HG02610 (cell line): ENCODE measurements at regions not wholly inside any gene's neighbourhood (a gene's known extent, or its start where the extent isn't known, plus 50 kb on each side); places are given as distances from the start of the nearest gene placed in this dataset.

Experiments used
- ATAC-seq: cut with Tn5 transposase; IDR thresholded peaks from one replicate; pipeline ENCODE4 v1.9.1; 2021; ENCODE audit warnings: mild to moderate bottlenecking, moderate library complexity; ENCODE audit not compliant: unreplicated experiment

- ATAC-seq = no peak
These were observed 336.4 kb downstream of the FOXG1 start for GRCh38 chr14:29102996-29103395.

DNA sequence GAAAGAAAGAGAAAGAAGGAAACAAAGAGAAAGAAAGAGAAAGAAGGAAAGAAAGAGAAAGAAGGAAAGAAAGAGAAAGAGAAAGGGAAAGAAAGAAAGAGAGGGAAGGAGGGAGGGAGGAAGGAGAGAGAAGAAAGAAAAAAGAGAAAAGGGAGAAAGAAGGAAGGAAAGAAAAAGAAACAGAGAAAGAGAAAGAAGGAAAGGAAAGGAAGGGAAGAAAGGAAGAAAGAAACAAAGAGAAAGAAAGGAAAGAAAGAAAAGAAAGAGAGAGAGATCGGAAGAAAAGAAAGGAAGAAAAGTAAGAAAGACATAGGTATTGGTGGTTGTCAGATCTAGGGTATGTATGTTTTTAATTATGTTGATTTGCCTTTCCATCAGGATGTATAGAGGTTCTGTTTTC lies 342.3 kb downstream of the FOXG1 start:
- ATAC-seq = no peak

- no peak for ATAC-seq
These were observed 343.0 kb downstream of the FOXG1 start for GRCh38 chr14:29109589-29109988.

DNA sequence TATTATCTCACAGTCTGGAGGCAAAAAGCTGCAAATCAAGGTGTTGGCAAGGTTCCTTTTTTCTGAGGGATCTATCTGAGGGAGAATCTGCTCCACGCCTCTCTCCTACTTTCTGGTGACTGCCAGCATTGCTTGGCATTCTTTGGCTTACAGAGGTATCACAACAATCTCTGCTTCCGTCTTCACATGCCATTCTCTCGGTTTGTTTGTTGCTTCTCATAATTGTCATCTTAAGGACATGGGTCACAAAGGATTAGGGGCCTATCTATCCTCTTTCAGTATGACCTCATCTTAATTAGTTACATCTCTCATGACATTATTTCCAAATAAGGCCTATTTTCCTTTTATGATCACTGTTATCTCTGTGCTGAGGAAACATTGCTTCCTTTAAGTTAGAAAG lies 345.0 kb downstream of the FOXG1 start:
- ATAC-seq = no peak

DNA sequence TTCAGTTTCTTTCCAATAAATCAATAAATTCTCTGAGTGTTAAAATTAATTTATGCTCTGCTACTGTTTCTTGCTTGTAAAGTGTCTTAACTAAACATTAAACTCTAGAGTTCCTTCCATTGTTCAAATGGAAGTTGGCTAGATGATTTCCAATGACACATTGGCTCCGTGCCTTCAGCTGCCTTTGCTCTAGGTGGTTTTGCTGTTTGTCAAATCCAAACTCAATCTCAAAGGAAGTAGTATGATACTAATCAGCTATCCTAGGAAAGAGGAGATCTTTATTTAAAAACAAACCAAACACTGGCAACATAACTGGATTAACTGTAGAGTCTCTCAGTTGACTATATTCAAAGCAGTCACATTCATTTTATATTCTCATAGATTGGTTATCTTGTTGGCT lies 356.4 kb downstream of the FOXG1 start:
- no peak for ATAC-seq

DNA sequence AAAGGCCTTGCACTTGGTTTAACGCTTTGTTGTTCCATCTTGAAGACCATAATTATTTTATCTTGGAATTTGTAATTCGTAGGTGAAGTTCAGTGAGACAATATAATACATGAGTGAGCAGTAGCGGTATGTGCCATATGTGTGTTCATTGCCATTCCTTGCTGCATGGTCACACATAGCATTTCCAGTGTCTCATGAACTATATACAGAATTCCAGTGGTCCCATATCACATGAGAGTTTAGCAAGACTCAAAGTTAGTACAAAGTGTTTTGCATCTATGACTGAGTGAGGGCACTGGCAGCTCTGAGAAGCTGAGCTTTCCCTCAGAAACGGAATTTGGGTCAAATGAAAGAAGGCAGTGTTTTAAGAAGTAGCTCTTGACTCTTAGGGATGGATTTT lies 359.8 kb downstream of the FOXG1 start:
- ATAC-seq = no peak

DNA sequence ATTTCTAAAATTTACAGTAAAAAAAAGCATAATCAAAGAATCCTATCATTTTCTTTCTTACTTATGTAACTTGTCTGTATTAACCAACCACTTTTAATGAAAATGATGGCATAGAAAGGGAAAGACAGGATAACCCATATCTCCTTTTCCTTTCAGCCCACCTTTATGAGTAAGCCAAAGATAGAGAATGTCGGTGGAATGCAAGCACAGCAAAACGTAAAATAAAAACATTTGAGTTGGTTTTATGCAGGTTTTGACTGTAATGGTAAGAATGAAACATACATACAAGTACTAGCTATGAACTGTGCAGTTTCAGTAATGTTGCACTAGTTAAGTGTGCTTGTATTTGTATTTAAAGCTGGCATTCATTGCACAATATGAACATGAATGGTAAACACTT lies 360.3 kb downstream of the FOXG1 start:
- no peak for ATAC-seq

- ATAC-seq = no peak
These were observed 373.4 kb downstream of the FOXG1 start for GRCh38 chr14:29140016-29140415.

- no peak for ATAC-seq
These were observed 378.0 kb downstream of the FOXG1 start for GRCh38 chr14:29144621-29145020.

DNA sequence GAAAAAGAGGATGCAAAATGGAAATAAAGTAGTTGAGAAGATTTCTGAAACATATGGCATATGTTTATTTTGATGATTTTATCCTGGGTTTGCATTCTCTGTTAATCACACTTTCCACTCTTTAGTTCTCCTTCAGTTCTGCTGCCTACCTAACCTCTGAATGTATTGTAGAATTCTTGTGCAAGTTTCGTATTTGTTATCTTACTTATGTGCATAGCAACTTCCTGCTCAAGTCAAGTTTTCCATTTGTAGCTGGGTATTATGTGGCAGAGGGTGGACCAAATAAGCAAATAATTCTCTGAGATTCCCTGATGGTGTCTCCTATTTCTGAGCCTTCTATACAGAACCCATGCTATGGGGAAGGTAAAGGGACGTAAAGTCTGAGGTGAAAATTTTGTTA lies 381.6 kb downstream of the FOXG1 start:
- ATAC-seq = no peak

DNA sequence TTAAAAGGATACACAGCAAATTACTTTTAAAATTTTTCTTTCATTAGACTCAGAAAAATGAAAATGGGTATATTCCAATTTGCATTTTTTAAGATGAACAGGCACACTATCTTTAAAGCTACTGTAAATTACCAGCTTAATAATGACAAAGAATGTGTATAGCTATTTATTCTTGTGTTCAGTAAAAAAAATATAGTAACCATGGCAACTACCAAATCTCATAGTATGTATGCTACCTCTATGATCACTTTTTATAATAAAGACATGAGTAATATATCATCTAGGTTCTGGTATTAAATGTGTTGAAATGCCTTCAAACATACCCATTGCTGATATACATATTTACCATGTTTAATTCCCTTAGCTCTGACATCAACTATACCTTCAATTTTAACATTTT lies 383.2 kb downstream of the FOXG1 start:
- ATAC-seq = no peak

GRCh38 chr14:29150659-29151058 lies 384.1 kb downstream of the FOXG1 start:
- no peak for ATAC-seq

GRCh38 chr14:29156096-29156495 lies 389.5 kb downstream of the FOXG1 start:
- ATAC-seq = no peak

GRCh38 chr14:29161593-29161992 lies 395.0 kb downstream of the FOXG1 start:
- ATAC-seq = no peak

GRCh38 chr14:29163109-29163508 lies 396.5 kb downstream of the FOXG1 start:
- ATAC-seq = no peak

DNA sequence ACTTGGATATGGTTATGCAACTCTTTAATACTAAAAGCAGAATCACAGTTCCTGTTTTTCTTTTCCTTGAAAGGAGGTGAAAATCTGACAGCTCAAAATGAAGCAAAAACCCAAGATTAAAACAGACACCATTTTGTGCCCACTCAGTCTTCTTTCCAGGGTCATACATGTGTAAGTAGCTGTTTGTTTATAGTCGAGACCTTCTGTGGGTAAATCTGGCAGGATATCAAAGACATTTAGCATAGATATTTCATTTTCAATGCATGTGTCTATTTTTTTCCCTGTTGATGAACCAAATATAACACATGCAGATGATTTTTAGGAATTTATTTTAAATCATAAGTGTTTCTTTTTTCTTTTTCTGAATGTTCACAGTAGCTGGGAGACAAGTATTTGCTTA lies 398.8 kb downstream of the FOXG1 start:
- ATAC-seq = no peak

DNA sequence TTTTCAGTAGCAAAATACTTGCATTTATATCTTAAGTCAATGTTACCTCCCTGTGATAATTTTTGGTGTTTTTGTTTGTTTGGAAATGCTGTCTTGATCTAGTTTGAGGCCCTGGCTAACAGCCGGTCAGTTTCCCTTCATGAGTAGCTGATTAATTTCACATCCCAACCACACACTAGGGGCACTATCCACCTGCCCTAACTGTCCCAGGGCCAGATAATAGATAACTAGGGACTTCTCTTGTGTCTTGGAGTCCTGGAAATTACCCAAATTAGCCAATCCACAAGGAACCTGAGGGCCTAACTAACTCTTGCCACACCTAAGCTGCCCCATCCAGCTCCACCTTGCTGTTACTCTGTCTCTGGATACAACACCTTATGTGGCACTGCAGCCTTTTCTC lies 399.9 kb downstream of the FOXG1 start:
- no peak for ATAC-seq

DNA sequence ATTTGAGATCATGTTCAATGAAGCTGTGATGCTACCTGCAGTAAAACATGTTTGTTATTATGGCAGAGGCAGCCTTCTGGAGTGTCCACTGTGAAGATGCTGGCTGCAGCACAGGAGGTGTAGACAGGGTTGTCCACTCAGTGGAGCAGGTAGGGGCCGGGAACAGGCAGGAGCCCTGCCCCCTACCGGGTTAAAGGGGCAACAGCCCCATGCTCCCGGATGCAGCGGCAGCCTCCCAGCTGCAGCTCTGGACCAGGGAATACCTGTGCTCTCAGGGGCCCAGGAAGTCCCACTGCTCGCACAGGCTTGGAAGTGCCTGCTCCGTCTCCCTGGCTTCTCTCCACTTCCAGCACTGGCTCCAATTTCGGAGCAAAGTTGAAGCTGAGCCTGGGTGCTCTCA lies 401.6 kb downstream of the FOXG1 start:
- no peak for ATAC-seq

- ATAC-seq = no peak
These were observed 402.8 kb downstream of the FOXG1 start for GRCh38 chr14:29169408-29169807.

DNA sequence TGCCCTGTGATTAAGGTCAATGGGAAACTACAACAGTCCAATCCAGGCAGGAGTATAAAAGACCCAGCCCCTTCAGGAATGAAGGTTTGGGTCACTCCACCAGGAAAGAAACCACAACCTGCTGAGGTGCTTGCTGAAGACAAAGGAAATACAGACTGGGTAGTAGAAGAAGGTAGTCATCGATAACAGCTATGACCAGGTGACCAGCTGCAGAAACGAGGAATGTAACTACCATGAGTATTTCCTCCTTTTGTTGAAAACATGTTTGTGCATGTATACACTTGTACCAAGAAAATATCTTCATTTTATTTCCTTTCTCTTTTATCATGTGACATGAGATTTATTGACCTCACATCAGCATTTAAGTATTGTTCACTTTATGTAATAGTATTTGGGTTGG lies 409.1 kb downstream of the FOXG1 start:
- no peak for ATAC-seq

- no peak for ATAC-seq
These were observed 410.3 kb downstream of the FOXG1 start for GRCh38 chr14:29176876-29177275.

- no peak for ATAC-seq
These were observed 412.4 kb downstream of the FOXG1 start for GRCh38 chr14:29178971-29179370.

DNA sequence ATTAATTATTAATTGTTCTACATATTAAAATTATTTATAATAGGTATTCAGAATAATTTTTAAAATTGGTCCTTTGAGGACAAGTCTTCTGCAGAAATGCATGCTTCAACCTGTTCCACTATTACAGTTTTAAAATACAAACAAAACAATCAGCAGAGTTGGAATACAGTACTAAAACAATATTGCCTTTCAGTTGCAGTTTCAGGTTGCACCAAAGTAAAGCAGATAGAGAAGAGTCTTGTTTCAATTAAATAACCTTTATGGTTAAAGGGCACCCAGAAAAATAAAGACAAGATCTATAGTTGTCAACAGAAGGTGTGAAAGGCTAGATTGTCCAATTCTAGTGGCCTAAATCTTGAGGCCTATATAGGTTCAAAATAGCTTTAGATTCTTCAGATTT lies 424.5 kb downstream of the FOXG1 start:
- no peak for ATAC-seq

- ATAC-seq = no peak
These were observed 431.0 kb downstream of the FOXG1 start for GRCh38 chr14:29197557-29197956.
